Thymus (tissue), 11 donors: ENCODE measurements at regions not wholly inside any gene's neighbourhood (a gene's known extent, or its start where the extent isn't known, plus 50 kb on each side); places are given as distances from the start of the nearest gene placed in this dataset.
A peak's percentile ranks its signal among the peaks of the same experiment; 100 is the strongest.

ENCODE experiments used
- DNase-seq, 9 donors: peaks; one replicate each; pipeline ENCODE4 v3.0.0-alpha.2; 2013; ENCODE audit warnings: low spot score in 9 of 9, low read depth in 6 of 9, missing footprints in 1 of 9
- H3K27ac ChIP-seq, 2 donors: one replicate each; pipeline ENCODE4 v1.5.1; 2013; ENCODE audit warnings: control low read depth in 1 of 2, low read depth in 1 of 2, low read length in 1 of 2, mild to moderate bottlenecking in 1 of 2, moderate library complexity in 1 of 2
- H3K27me3 ChIP-seq, 2 donors: one replicate each; pipeline ENCODE4 v1.5.1; 2013; ENCODE audit warnings: low read length in 1 of 2; ENCODE audit not compliant: control insufficient read depth in 2 of 2, insufficient read depth in 1 of 2
- H3K36me3 ChIP-seq, 2 donors: one replicate each; pipeline ENCODE4 v1.5.1; 2013; ENCODE audit warnings: low read length in 1 of 2, mild to moderate bottlenecking in 1 of 2, moderate library complexity in 1 of 2; ENCODE audit not compliant: control insufficient read depth in 2 of 2, insufficient read depth in 2 of 2
- H3K4me1 ChIP-seq, 2 donors: one replicate each; pipeline ENCODE4 v1.5.1; 2013; ENCODE audit warnings: low read length in 2 of 2; ENCODE audit not compliant: control insufficient read depth in 2 of 2, insufficient read depth in 2 of 2
- H3K4me3 ChIP-seq, 2 donors: one replicate each; pipeline ENCODE4 v1.5.1; 2013; ENCODE audit warnings: low read length in 2 of 2, control low read depth in 1 of 2, mild to moderate bottlenecking in 1 of 2
- H3K9me3 ChIP-seq, 2 donors: one replicate each; pipeline ENCODE4 v1.5.1; 2013; ENCODE audit warnings: low read length in 1 of 2, mild to moderate bottlenecking in 1 of 2; ENCODE audit not compliant: control insufficient read depth in 2 of 2, insufficient read depth in 1 of 2
- WGBS: extraction: QIAGEN DNeasy Blood & Tissue Kit; methylation state at CpG from one replicate; pipeline ENCODE4 v1.1.7; 2013; 5-methylcytosine and 5-hydroxymethylcytosine counted together
- donor health status: healthy.

GRCh38 chr11:45030778-45031177 lies 80.1 kb upstream of the TP53I11 start:
- no peaks in the 10 kb centered on the region for H3K36me3 ChIP-seq
- WGBS: 60% methylated on average over 6 of the region's 6 CpGs
- peaks cover 4 to 13% of the 10 kb centered on the region in 2 donors for H3K4me1 ChIP-seq
- H3K27me3 ChIP-seq: no peaks in the 10 kb centered on the region
- H3K9me3 ChIP-seq: no peaks in the 10 kb centered on the region
- H3K4me3 ChIP-seq: no peak overlapping the region
- no peak for DNase-seq
- no peak overlapping the region for H3K27ac ChIP-seq

GRCh38 chr11:45031912-45032519 lies 81.3 kb upstream of the TP53I11 start:
- whole genome bisulfite sequencing: 98% methylated on average over 2 of the region's 2 CpGs
- Histone ChIP-seq H3K36me3 (no peaks in the 10 kb centered on the region), H3K27me3 (no peaks in the 10 kb centered on the region), H3K9me3 (no peaks in the 10 kb centered on the region), H3K4me3 (no peak overlapping the region), H3K4me1 (peaks cover 0 to 3% of the 10 kb centered on the region in 2 donors), H3K27ac (no peak overlapping the region)
- DNase-seq: peak in 1 of 9 donors; percentile 22

GRCh38 chr11:45035413-45035812 lies 84.7 kb upstream of the TP53I11 start:
- Histone ChIP-seq H3K27me3 (no peaks in the 10 kb centered on the region), H3K4me1 (peaks cover 0 to 3% of the 10 kb centered on the region in 2 donors), H3K27ac (no peak overlapping the region), H3K4me3 (no peak overlapping the region), H3K36me3 (no peaks in the 10 kb centered on the region), H3K9me3 (no peaks in the 10 kb centered on the region)
- no peak for DNase-seq
- WGBS: 94% methylated on average over 4 of the region's 4 CpGs

GRCh38 chr11:45036010-45036409 lies 85.3 kb upstream of the TP53I11 start:
- no peak overlapping the region for H3K27ac ChIP-seq
- no peak overlapping the region for H3K4me3 ChIP-seq
- no peaks in the 10 kb centered on the region for H3K9me3 ChIP-seq
- no peaks in the 10 kb centered on the region for H3K27me3 ChIP-seq
- no peaks in the 10 kb centered on the region for H3K36me3 ChIP-seq
- DNase-seq: no peak
- H3K4me1 ChIP-seq: no peaks in the 10 kb centered on the region
- 99% methylated on average over 3 of the region's 3 CpGs for WGBS

- Histone ChIP-seq H3K27me3 (no peaks in the 10 kb centered on the region), H3K36me3 (no peaks in the 10 kb centered on the region), H3K4me3 (no peak overlapping the region), H3K9me3 (no peaks in the 10 kb centered on the region), H3K4me1 (no peaks in the 10 kb centered on the region), H3K27ac (no peak overlapping the region)
- 95% methylated on average over 6 of the region's 6 CpGs for WGBS
- no peak for DNase-seq
Observed at GRCh38 chr11:45036733-45037132, 86.0 kb upstream of the TP53I11 start.

- Histone ChIP-seq H3K4me1 (no peaks in the 10 kb centered on the region), H3K27me3 (no peaks in the 10 kb centered on the region), H3K36me3 (no peaks in the 10 kb centered on the region), H3K27ac (no peak overlapping the region), H3K9me3 (no peaks in the 10 kb centered on the region), H3K4me3 (no peak overlapping the region)
- DNase-seq: no peak
Observed at GRCh38 chr11:45037434-45038005, 86.8 kb upstream of the TP53I11 start.

GRCh38 chr11:45038923-45039322 lies 88.2 kb upstream of the TP53I11 start:
- H3K27me3 ChIP-seq: no peaks in the 10 kb centered on the region
- H3K4me3 ChIP-seq: no peak overlapping the region
- DNase-seq: no peak
- H3K36me3 ChIP-seq: no peaks in the 10 kb centered on the region
- no peak overlapping the region for H3K27ac ChIP-seq
- H3K9me3 ChIP-seq: no peaks in the 10 kb centered on the region
- WGBS: 94% methylated on average over 1 of the region's 1 CpG
- H3K4me1 ChIP-seq: no peaks in the 10 kb centered on the region

- Histone ChIP-seq H3K4me1 (no peaks in the 10 kb centered on the region), H3K27ac (no peak overlapping the region), H3K9me3 (no peaks in the 10 kb centered on the region), H3K27me3 (no peaks in the 10 kb centered on the region), H3K4me3 (no peak overlapping the region), H3K36me3 (no peaks in the 10 kb centered on the region)
- WGBS: 96% methylated on average over 7 of the region's 7 CpGs
- DNase-seq: no peak
Observed at GRCh38 chr11:45041596-45041995, 90.9 kb upstream of the TP53I11 start.

GRCh38 chr11:45042560-45042959 lies 91.9 kb upstream of the TP53I11 start:
- WGBS: 70% methylated on average over 4 of the region's 4 CpGs
- Histone ChIP-seq H3K36me3 (no peaks in the 10 kb centered on the region), H3K27ac (no peak overlapping the region), H3K27me3 (no peaks in the 10 kb centered on the region), H3K9me3 (no peaks in the 10 kb centered on the region), H3K4me1 (no peaks in the 10 kb centered on the region), H3K4me3 (no peak overlapping the region)
- DNase-seq: no peak
